GM21528 (cell line): ENCODE measurements at regions not wholly inside any gene's neighbourhood (a gene's known extent, or its start where the extent isn't known, plus 50 kb on each side); places are given as distances from the start of the nearest gene placed in this dataset.

Source experiments
- ATAC-seq: cut with Tn5 transposase; IDR thresholded peaks from one replicate; pipeline ENCODE4 v1.9.1; 2021; ENCODE audit warnings: mild to moderate bottlenecking, moderate library complexity; ENCODE audit not compliant: unreplicated experiment, low FRiP score

DNA sequence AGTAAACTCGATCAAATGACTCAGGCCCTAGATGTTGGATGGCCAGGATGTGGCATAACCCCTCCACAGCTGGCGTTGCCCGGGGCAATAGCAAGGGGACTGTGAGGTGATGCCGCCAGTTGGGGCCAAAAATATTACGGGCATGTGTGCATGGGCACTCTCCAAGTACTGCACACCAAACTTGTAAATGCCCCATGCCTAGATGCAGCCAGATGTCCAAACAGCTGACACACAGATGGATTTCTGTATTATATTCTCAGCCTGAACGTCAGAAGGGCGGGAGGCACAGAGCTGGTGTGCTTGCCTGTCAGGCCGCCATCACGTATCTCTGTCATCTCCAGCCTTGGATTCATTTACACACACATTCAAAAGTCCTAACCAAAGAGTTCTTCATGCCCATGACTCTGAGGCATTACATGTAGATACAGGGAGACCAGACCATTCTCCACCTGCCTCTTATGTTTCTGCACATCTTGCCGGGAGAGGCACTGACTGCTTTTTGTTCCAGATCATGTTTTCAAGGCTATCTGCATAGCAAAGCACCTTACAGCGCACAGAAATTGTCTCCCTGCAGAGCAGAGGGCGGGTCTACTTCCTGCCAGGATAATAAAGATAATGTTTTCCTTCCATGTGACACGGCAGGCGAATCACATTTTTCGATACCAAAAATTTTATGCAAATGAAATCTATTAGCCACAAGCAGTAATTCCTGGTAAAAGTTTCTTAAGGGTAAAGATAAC lies 200.9 kb upstream of the ADAMTS16 start:
- no peak for ATAC-seq

DNA sequence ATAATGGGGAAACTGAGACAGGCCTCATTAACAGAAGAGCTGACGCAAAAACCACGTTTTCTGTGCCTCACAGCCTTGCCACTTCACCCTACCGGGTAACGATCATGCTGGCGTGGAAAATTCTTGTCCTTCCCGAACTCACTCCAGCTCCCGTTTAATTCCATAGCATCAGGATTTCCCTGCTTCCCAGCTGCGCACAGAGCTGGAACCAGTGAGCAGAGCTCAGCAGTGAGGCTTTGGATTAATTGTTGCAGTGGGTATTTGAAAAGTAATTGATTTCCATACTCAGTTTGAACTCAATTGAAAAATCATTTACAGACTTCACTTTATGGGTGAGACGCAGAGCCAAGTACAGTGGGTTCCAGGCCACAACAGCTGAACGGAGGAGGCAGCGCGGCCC lies 199.0 kb upstream of the ADAMTS16 start:
- ATAC-seq = no peak

DNA sequence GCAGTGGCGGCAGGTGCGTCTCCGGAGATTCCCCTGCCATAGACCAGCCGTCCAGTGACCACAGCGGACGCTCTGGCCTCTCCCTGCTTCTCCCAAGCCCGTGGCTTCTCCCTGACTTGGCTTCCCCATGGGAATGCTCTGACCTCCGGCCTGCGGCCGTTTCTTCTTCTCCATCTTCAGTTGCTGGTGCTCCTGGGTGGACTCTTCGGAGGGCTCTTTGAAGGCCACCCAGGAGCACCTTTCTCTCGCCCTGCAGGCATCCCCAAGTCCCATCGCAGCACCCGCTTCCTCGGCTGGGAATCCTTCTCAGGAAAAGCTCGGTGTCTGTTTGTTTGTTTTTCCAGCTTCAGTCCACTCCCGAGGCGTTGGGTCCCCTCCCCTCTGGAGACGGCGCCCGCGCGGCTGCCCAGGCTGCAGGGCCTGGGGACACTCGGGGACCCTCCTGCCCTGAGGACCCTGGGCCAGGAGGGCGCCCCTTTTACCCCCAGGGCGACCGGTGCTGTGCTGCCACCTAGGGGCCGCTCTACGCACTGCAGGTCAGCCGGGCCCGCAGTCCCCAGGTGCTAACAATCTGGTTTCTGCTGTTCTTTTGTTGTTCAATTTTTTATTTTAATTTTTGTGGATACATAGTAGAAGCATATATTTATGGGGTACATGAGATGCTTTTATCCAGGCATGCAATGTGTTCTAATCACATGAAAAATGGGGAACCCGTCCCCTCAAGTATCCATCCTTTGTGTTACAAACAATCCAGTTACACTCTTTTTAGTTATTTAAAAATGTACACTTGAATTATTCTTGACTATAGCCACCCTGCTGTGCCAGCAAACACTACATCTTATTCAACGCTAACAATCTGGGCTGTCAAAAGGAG lies 197.9 kb upstream of the ADAMTS16 start:
- ATAC-seq = no peak

DNA sequence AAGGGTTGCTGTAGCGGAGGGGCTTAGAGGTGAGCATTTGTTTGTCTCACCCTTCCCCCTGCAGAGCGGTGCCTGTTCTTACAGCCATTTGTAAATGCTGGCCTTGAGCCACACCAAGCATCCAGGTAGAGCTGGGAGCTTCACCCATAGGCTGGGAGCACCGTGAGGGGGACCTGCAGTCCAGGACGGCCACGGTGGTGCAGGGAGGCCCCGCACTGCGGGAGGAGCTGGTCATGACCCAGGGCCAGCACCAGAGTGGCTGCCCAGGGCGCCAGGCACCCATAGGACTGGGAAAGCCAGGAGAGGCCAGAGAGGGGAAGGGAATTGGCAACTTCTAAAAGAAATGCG lies 197.3 kb upstream of the ADAMTS16 start:
- ATAC-seq = no peak

DNA sequence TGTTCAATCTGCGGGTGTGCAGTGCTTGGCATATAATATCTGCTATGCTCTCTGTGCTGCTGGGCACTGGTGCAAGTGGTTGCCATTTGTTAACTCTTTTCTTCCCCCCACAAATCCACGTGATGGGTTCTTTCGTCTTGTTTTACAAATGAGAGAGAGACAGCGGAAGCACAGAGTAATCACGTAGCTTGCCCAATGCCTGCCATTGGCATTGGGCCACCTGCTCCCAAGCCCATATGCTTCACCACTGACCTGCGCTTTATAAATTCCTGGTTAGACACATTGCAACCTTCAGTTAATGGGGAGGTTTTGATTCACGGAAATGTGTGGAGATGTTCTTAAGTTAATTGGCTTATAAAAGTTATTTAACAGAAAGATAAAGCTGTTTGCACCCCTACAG lies 194.8 kb upstream of the ADAMTS16 start:
- no peak for ATAC-seq

DNA sequence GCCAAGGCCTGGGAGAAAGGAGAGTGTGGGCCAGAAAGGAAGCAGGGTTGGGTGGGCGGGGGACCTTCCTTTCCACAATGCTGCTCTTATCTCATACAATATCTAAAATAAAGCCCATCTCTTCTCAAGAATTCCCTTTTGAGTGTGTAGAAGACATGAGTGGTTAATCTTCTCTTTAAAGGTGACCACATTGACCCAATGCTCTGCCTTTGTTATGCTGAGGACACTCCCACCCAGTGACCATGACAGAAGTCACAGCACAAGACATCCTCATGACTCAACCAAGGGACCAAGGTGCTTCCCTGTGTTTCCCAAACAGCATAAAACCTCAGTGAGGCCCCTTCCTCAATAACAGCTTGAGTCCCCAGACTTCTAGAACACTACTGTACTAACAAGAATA lies 193.0 kb upstream of the ADAMTS16 start:
- ATAC-seq = no peak

DNA sequence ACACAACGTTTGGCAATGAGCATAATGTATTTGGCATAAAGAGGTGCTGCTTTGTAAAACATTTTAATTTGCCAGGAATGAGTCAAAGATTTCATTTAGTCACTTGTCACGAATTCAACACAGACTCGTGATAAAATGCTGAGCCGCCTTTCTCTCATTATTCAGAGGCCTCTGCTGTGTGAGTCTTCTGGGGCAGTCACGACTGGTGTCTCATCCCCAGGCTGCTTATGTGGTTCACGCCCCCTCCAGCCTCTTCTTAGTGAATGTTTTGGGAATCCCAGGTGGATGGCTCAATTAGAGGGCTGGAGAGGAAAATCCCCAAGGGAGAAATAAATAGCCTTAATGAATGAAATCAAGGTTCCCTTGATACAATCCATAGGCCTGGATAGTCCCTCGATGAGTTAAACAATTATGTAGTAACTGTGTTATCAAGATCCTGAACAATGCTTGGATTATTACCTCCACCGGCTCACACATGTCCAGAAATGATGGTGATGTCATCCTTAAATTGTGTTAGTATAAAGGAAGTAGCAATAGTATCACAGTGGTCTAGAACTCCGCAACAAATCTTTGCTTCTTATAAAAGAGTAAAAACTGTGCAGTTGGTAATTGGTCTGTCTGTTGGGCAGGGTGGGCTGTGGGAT lies 192.1 kb upstream of the ADAMTS16 start:
- no peak for ATAC-seq

DNA sequence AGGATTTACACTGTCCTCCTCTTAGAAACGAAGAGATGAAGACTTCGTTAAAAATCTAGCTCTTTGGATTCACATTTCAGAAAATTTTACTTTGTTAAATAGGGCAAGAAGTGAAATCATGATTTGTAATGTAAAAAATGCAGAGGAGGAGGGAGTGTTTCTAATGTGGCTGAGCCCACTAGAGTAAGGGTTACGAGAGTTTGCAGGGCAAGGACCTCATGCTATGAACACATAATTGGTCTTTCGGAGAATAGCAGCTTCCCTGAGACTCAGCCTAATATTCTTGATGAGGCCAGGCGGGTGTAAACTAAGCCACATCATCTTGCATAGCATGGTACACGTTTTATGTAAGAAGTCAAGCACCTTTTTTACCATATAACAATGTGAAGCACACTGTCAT lies 191.0 kb upstream of the ADAMTS16 start:
- no peak for ATAC-seq

DNA sequence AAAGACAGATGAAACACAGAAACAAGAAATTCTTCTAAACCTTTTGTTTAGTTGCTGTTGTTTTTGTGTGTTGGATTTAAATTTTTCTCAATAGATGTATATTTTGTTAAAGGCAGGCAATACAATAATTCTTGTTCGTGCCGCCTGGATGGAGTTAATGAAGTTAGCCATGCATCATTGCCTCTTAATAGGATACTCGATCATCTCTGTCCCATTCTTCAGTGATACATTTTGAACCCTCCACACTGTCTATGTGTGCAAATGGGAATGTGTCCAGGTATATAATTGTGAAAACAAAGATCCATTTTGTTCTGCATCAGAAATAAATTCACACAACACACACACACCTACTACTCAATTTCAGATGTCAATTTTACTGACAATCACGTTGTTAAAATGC lies 186.6 kb upstream of the ADAMTS16 start:
- ATAC-seq = no peak

DNA sequence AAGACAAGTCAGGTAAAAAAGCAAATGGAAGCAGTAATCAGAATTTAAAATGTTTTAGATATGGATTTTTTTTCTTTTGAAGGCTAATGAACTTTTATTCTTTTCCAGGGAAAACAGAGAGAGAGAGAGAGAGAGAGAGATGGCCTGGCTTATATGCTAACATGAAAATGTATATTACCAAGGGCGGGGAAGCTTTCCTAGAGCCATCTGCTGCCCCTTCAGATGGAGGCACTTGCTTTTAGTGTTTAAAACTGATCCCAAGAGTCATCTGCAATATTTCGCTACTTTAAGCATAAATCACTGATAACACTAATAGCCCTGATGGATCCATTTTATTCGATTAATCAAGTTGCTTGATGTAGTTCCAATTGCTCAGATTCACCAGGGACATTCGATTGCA lies 186.1 kb upstream of the ADAMTS16 start:
- no peak for ATAC-seq

DNA sequence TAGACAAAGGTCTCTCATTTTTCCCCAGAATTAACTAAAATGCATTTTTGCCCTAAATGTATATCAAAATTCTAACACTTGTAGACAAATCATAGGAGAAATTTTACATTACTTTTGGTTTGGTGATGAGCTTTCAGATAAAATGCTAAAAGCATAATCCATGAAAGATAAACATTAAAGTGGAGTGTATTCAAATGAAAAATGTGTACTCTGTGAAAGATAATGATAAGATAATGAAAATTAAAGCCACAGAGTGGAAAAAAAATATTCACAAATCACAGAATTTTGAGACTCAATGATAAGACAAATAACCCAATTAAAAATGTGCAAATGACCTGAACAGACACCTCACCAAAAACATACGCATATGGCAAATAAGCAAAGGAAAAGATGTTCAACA lies 176.9 kb upstream of the ADAMTS16 start:
- ATAC-seq = no peak

DNA sequence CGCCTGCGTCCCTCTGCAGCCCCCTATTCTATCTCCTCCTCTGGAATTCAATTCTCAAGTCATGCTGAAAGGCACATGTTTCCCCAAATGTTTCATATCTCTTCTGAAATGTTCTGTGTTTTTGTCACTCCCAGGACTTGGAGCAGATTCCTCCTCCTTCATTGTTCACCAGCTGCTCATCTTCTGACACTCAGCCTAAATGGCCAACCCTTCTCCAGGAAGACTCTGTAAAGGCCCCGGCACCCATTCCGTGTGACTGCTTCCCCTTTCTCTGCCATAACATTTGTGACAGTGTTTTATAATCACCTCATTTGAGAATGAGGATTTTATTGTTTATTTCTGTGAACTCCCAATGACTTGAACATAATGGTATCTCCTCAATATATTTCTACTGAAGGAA lies 170.8 kb upstream of the ADAMTS16 start:
- no peak for ATAC-seq

DNA sequence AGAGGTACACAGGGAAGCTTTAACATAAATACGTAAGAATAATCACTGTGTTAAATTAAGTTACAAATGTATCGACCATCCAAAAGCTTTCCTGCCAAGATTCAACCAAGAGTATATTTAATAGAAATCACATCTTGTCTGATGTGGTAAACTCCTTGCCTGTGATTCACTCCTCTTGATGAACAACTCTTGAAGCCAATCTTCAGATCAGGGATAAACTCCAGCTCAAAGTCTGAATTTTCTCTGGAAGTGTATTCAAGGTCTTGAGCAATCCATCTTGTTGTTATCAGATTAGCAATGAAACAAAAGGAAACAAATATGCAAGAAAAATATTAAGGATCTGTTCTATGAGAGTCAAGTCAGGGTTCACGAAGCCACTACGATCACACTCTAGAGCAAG lies 170.0 kb upstream of the ADAMTS16 start:
- ATAC-seq = no peak

DNA sequence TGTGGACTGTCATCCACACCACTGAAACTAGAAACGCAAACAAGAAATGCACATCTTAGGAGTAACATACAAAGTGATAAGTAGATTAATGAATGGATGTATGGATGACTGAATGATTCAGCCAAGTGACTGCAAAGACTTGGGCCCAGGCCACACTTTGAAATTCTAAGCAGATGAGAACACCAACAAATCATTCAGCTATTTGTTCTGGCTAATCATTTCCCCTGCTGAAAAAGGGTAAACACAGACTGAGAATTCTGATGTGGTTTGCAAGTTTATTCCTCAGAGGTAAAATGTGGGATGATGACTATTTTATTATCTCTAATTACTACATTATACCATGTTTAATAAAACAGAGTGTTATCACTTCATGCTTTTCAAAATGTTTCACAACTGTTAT lies 163.2 kb upstream of the ADAMTS16 start:
- ATAC-seq = no peak

DNA sequence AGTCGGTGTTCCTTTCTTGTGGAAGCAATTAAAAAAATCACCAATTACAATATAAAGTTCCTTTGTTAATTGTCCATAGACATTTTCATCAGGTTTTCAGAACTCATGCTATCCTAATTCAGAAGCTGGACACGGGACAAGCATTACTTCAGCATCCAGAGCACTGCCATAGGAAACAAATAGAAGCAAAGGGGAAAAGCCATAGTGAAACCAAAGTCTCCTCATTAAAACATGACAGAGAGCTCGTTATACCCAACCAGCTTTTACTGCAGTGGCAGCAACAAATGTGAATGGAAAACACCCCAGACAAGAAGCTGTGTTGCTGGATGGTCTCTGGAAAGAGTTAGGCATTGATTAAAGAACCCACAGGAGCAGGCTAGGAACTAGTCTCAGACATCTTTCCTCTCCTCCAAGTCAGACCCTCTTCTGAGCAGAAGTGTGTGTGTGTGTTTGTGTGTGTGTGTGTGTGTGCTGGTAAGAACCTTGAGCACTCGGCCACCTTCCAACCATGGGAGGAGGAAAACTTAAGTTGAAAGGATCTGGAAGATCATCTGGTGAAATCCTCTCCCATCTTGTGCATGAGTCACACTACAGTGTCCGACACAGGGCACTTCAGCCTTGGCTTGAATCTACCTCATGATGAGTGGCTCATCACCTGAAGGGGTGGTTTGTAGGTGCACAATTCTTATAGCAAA lies 162.6 kb upstream of the ADAMTS16 start:
- no peak for ATAC-seq

DNA sequence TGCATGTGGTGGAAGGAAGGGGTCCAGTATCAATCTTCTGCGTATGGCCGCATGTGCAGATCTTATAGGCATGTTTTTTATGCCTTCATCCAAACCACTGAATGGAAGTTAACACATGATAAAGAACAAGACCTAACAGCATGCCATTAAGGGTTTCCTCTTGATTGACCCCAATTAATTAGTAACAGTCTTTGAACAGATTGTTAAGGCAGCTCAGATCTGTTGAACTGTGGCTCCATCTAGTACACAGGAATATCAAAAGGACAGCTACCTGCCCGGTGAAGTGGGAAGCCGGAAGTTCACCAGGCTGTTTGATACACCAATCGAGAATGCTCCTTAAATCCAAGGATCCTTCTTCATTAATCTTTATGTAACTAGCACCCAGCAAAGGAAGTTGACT lies 159.9 kb upstream of the ADAMTS16 start:
- ATAC-seq = no peak

DNA sequence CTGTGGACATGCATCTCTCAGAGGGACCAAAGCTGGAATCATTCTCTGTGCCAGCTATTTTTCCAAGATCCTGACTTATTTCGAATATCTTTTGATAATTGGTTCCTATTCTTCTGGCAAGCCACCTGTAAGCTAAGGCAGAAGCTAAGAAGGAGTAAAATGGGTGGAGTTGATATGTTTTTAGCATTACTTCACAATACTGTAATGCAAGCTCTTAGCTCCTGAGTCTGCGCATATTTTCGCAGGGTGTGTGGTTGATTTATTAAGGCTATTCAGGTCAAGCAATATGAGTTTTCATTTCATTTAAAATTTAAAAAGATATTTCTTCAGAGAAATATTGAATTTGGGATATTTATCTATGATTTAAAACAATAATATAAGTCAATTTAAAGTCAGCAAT lies 158.5 kb upstream of the ADAMTS16 start:
- no peak for ATAC-seq

DNA sequence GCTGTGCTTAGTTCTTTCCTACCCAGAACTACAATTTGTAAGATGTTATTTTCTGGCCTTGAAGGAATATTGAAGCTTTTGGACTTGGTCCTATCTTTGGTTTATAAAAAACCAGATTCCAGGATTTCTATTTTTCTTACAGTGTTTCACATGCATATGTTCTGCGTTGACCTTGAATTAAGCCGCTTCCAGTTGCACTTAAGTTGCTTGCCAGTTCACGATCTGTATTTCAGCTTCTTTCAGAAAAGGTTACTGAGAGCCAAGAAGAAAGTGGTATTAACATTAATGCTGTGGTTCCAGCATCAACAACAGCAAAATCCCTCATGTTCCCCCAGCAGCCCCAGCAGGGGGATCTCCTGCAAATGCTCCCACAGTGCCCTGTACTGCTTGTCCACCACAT lies 156.4 kb upstream of the ADAMTS16 start:
- no peak for ATAC-seq

DNA sequence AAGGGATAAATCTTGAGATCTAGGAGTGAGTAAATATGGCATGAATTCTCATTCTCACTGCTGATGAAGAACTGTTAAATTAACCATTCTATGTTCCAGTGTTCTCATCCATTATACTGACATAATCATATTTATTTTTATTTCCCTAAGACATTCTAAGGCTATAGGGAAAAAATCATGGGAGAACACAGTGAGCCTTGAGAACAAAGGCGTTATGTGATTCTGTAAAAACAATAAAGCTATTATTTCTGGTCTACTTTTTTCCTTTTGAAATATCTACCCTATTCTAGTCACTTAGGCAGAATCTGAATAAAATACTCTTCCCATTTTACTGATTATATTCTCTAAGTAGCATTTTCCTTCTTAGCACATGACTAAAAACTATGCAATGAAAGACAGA lies 155.7 kb upstream of the ADAMTS16 start:
- ATAC-seq = no peak

DNA sequence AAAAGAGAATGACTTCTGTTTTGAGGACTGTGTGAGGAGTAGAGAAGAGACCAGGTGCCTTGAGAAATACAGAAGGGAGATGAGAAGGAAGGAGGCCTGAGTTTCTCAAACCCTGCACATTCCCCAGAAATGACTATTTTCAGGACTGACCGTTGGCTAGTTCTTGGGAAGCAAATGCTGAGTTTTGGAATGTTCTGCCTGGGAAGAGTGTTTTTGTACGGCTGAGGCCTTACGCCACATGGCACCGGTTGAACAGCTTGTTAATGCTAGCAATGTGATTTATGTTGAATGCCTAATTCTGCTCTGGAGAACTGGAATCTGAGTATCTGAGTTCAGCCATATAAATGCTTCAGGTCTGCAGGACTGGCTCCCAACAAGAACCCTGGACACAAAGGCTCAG lies 152.7 kb upstream of the ADAMTS16 start:
- no peak for ATAC-seq

DNA sequence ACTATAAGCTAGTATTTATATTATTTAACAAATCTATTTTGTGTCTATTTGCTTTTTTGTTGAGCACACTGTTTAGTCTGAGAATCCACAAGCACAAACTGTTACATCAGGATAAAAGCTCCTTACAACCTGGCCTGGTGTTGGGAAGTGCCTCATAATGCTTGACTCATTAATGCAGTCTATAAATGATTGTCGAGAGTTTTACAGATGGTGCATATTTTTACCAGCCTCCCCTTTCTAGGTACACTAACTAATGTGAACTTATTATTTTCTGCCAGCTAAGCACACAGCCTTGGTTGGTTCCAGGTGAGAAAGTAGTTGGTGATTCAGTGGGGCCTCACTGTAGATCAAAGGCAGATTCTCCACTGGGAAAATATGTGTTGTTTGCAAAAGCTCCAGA lies 151.0 kb upstream of the ADAMTS16 start:
- ATAC-seq = no peak
